ENCODE measurements at regions not wholly inside any gene's neighbourhood (a gene's known extent, or its start where the extent isn't known, plus 50 kb on each side); places are given as distances from the start of the nearest gene placed in this dataset.

DNA sequence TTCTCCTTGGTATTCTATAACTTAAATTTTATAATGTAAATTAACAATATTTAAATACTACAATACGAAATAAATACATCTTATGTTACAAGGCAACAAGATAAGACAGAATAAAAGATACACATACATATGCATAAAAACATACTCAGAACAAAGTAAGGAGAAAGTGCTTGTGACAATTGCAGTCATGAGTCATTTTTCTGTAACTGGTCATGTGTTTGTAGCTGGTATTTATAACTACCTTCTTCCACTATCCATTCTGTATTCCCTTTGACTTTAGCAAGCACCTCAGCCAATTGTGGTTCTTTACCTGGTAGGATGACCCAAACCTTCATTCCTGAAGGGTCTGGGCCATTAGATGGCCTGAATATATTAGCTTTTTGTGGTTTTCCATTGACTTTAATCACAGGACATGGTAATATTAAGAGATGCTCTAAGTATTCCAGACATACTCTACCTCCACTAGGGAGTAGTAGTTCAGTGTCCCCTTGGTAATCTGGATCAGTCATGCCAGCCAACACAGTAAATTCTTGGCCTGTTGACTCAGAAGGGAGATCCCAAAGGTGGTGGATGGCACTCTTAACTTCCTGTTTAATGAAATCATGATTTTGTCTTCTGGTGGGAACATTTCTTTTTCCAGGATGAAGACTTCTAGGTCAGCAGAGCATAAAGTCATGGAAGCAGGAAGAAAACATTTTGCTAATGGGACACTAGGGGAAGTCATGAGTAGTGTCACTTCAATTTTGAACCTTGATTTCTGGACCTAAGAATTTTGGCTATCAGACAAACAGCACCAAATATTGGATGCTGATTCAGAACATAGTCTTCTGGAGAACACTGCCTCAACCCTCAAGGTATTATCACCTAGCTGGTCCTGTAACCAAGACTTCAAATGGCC, 733.7 kb upstream of the IGFBP3 start:
- no peaks in the 10 kb centered on the region for H3K27me3 Mint-ChIP-seq (ENCODE audit: low read depth)
- TF ChIP-seq, protein P1, sequence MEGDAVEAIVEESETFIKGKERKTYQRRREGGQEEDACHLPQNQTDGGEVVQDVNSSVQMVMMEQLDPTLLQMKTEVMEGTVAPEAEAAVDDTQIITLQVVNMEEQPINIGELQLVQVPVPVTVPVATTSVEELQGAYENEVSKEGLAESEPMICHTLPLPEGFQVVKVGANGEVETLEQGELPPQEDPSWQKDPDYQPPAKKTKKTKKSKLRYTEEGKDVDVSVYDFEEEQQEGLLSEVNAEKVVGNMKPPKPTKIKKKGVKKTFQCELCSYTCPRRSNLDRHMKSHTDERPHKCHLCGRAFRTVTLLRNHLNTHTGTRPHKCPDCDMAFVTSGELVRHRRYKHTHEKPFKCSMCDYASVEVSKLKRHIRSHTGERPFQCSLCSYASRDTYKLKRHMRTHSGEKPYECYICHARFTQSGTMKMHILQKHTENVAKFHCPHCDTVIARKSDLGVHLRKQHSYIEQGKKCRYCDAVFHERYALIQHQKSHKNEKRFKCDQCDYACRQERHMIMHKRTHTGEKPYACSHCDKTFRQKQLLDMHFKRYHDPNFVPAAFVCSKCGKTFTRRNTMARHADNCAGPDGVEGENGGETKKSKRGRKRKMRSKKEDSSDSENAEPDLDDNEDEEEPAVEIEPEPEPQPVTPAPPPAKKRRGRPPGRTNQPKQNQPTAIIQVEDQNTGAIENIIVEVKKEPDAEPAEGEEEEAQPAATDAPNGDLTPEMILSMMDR (IDR thresholded peaks at IDR 0.05; ENCODE audit: unreplicated experiment in 3 of 3) = no peak
- H3K4me3 Mint-ChIP-seq = no peak overlapping the region
- no peaks in the 10 kb centered on the region for H3K36me3 Mint-ChIP-seq (ENCODE audit: low read depth)
- H3K9me3 Mint-ChIP-seq = no peaks in the 10 kb centered on the region
- no peak overlapping the region for H3K27ac Mint-ChIP-seq
- H3K4me1 Mint-ChIP-seq = no peaks in the 10 kb centered on the region

DNA sequence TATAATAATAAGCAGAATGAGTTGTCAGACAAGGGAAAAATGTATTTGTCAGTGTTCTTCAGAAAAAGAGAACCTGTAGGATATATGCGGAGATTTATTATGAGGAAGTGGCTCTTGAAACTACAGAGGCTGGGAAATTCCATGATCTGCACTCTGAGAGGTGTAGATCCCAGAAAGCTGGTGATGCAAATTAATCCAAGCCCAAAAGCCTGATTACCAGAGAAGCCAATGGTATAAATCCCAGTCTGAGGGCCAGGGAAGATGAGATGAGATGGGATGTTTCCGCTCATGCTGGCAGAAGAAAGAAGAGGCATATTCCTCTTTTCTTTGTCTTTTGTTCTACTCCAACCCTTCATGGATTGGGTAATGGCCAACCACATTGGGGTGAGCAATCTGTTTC, 732.8 kb upstream of the IGFBP3 start:
- no peak overlapping the region for H3K4me3 Mint-ChIP-seq

DNA sequence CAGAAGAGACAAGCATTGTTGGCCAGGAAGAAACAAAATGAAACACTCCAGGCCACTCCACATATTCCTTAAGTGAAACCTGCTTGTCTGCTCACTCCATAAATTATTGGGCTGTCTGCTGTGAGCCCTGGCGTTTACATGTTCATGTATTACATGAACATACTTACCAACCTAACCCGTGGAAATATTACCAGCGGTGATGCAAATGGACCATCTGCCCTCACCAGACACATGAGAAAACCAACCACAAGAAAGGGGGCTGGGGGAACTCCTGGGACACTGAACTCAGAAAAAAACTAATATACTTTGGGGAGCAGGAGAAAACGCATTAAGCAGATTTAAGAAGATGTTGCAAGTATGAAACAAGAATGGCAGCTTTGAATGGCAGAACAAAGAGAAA, 731.2 kb upstream of the IGFBP3 start:
- no peak overlapping the region for H3K27ac Mint-ChIP-seq
- H3K9me3 Mint-ChIP-seq = peaks cover 8% of the 10 kb centered on the region
- H3K27me3 Mint-ChIP-seq (ENCODE audit: low read depth) = no peaks in the 10 kb centered on the region
- H3K4me3 Mint-ChIP-seq = no peak overlapping the region
- TF ChIP-seq, protein P1 (IDR thresholded peaks at IDR 0.05; ENCODE audit: unreplicated experiment in 3 of 3) = no peak
- no peaks in the 10 kb centered on the region for H3K4me1 Mint-ChIP-seq
- peaks cover 4% of the 10 kb centered on the region for H3K36me3 Mint-ChIP-seq (ENCODE audit: low read depth)

More for the DNA sequence above, 732.8 kb upstream of the IGFBP3 start:
- H3K27me3 Mint-ChIP-seq (ENCODE audit: low read depth) = no peaks in the 10 kb centered on the region
- no peak overlapping the region for H3K27ac Mint-ChIP-seq
- H3K36me3 Mint-ChIP-seq (ENCODE audit: low read depth) = peaks cover under 1% of the 10 kb centered on the region
- TF ChIP-seq, protein P1 (IDR thresholded peaks at IDR 0.05; ENCODE audit: unreplicated experiment in 3 of 3) = no peak
- no peaks in the 10 kb centered on the region for H3K4me1 Mint-ChIP-seq
- peaks cover 5% of the 10 kb centered on the region for H3K9me3 Mint-ChIP-seq

DNA sequence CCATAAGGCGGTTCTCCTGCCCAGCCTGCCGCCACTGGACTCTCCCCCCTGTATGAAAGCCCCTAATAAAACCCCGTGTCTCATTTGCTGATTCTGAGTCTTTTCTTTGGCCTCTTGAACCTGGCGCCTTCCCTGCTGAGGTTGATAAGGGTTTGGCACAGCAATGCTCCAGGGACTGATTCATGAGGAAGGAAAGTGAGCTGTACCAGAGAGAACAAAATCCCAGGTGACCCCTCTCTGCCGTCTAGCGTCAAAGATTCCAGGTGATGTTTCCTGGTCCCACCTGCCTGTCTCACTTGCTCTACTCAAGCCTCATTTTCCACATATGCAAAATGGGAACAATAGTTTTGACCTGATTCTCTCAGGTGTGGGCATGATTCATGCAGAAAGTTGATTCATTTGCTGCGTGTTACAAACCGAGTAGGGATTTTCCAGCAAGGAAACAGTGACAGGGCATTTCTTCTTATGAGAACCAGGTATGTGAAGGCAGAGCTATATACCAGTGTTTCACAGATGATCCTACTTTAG, 730.6 kb upstream of the IGFBP3 start:
- TF ChIP-seq, protein P1 (IDR thresholded peaks at IDR 0.05; ENCODE audit: unreplicated experiment in 3 of 3) = no peak
- Mint-ChIP-seq H3K27ac (no peak overlapping the region), H3K9me3 (peaks cover 11% of the 10 kb centered on the region), H3K36me3 (ENCODE audit: low read depth) (peaks cover 4% of the 10 kb centered on the region), H3K4me1 (no peaks in the 10 kb centered on the region), H3K27me3 (ENCODE audit: low read depth) (no peaks in the 10 kb centered on the region), H3K4me3 (no peak overlapping the region)

DNA sequence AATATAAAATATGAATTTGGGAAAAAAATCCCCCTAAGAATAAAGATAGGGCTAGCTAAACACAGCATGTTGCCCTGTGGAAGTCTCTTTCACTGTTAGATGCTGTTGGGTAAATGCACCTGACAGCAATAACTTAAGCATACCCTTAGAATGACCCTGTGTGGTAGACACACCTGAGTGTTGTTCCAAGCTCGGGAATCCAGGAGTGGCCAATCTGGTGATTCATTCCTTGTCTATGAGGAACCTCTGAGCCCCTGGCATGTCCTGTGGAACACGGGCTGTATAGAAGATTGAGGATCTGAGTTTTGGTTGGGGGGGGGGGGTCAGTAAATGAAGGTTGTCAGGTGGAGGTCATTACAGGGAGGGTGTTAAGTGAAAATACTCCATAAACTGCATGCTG, 730.0 kb upstream of the IGFBP3 start:
- no peaks in the 10 kb centered on the region for H3K27me3 Mint-ChIP-seq (ENCODE audit: low read depth)
- H3K9me3 Mint-ChIP-seq = peaks cover 11% of the 10 kb centered on the region
- TF ChIP-seq, protein P1 (IDR thresholded peaks at IDR 0.05; ENCODE audit: unreplicated experiment in 3 of 3) = no peak
- H3K36me3 Mint-ChIP-seq (ENCODE audit: low read depth) = peaks cover 4% of the 10 kb centered on the region
- no peaks in the 10 kb centered on the region for H3K4me1 Mint-ChIP-seq
- no peak overlapping the region for H3K4me3 Mint-ChIP-seq
- H3K27ac Mint-ChIP-seq = no peak overlapping the region

Measured in nephron (organoid).